ENCODE measurements at regions not wholly inside any gene's neighbourhood (a gene's known extent, or its start where the extent isn't known, plus 50 kb on each side); places are given as distances from the start of the nearest gene placed in this dataset.

GRCh38 chr11:26188554-26188953 lies 143.4 kb upstream of the ANO3 start:
- Histone ChIP-seq H3K36me3 (no peaks in the 10 kb centered on the region), H3K4me3 (no peak overlapping the region), H3K9me3 (no peaks in the 10 kb centered on the region), H3K4me1 (no peaks in the 10 kb centered on the region), H3K27me3 (no peaks in the 10 kb centered on the region), H3K27ac (no peak overlapping the region)
- TF ChIP-seq POLR2A (IDR thresholded peaks at IDR 0.05) (no peak), POLR2AphosphoS5 (IDR thresholded peaks at IDR 0.05; ENCODE audit: insufficient read depth in 1 of 2, low read depth in 1 of 2) (no peak), CTCF (IDR thresholded peaks at IDR 0.05) (no peak)
- DNase-seq (ENCODE audit: extremely low spot score in 2 of 2) = no peak
- intact Hi-C loops (cut with DNase I) = no loop called here

GRCh38 chr11:26191193-26191592 lies 140.7 kb upstream of the ANO3 start:
- Histone ChIP-seq H3K27ac (no peak overlapping the region), H3K4me1 (no peaks in the 10 kb centered on the region), H3K36me3 (no peaks in the 10 kb centered on the region), H3K4me3 (no peak overlapping the region), H3K9me3 (no peaks in the 10 kb centered on the region), H3K27me3 (no peaks in the 10 kb centered on the region)
- intact Hi-C loops (cut with DNase I) = no loop called here
- DNase-seq (ENCODE audit: extremely low spot score in 2 of 2) = no peak
- no peak for TF ChIP-seq POLR2A (IDR thresholded peaks at IDR 0.05)
- TF ChIP-seq POLR2AphosphoS5 (IDR thresholded peaks at IDR 0.05; ENCODE audit: insufficient read depth in 1 of 2, low read depth in 1 of 2) = no peak
- TF ChIP-seq CTCF (IDR thresholded peaks at IDR 0.05) = no peak

- H3K4me1 ChIP-seq = no peaks in the 10 kb centered on the region
- H3K9me3 ChIP-seq = no peaks in the 10 kb centered on the region
- no peaks in the 10 kb centered on the region for H3K27me3 ChIP-seq
- no peak for TF ChIP-seq POLR2A (IDR thresholded peaks at IDR 0.05)
- no peak for TF ChIP-seq CTCF (IDR thresholded peaks at IDR 0.05)
- TF ChIP-seq POLR2AphosphoS5 (IDR thresholded peaks at IDR 0.05; ENCODE audit: insufficient read depth in 1 of 2, low read depth in 1 of 2) = no peak
- intact Hi-C loops (cut with DNase I) = no loop called here
- H3K36me3 ChIP-seq = no peaks in the 10 kb centered on the region
- H3K4me3 ChIP-seq = no peak overlapping the region
- DNase-seq (ENCODE audit: extremely low spot score in 2 of 2) = no peak
- no peak overlapping the region for H3K27ac ChIP-seq
Measured at GRCh38 chr11:26193694-26194365, 138.1 kb upstream of the ANO3 start.

- H3K9me3 ChIP-seq = no peaks in the 10 kb centered on the region
- no peaks in the 10 kb centered on the region for H3K36me3 ChIP-seq
- intact Hi-C loops (cut with DNase I) = no loop called here
- H3K27ac ChIP-seq = no peak overlapping the region
- no peaks in the 10 kb centered on the region for H3K4me1 ChIP-seq
- DNase-seq (ENCODE audit: extremely low spot score in 2 of 2) = no peak
- H3K4me3 ChIP-seq = no peak overlapping the region
- TF ChIP-seq POLR2AphosphoS5 (IDR thresholded peaks at IDR 0.05; ENCODE audit: insufficient read depth in 1 of 2, low read depth in 1 of 2) (no peak), CTCF (IDR thresholded peaks at IDR 0.05) (no peak), POLR2A (IDR thresholded peaks at IDR 0.05) (no peak)
- H3K27me3 ChIP-seq = no peaks in the 10 kb centered on the region
Measured at GRCh38 chr11:26194881-26195280, 137.0 kb upstream of the ANO3 start.

GRCh38 chr11:26198532-26199096 lies 133.3 kb upstream of the ANO3 start:
- no peaks in the 10 kb centered on the region for H3K4me1 ChIP-seq
- intact Hi-C loops (cut with DNase I) = no loop called here
- TF ChIP-seq POLR2AphosphoS5 (IDR thresholded peaks at IDR 0.05; ENCODE audit: insufficient read depth in 1 of 2, low read depth in 1 of 2) = no peak
- TF ChIP-seq CTCF (IDR thresholded peaks at IDR 0.05) = no peak
- no peak for TF ChIP-seq POLR2A (IDR thresholded peaks at IDR 0.05)

More at GRCh38 chr11:26198532-26199096, 133.3 kb upstream of the ANO3 start:
- Histone ChIP-seq H3K9me3 (no peaks in the 10 kb centered on the region), H3K36me3 (no peaks in the 10 kb centered on the region), H3K4me3 (no peak overlapping the region), H3K27ac (no peak overlapping the region), H3K27me3 (no peaks in the 10 kb centered on the region)
- no peak for DNase-seq (ENCODE audit: extremely low spot score in 2 of 2)

All from vagina (tissue), 2 donors.